Superior temporal gyrus (tissue), 1 donor: ENCODE measurements at regions not wholly inside any gene's neighbourhood (a gene's known extent, or its start where the extent isn't known, plus 50 kb on each side); places are given as distances from the start of the nearest gene placed in this dataset.

Experiments used
- DNase-seq: peaks from one replicate; pipeline ENCODE4 v3.0.0-alpha.2; 2016; ENCODE audit errors: extremely low spot score

DNA sequence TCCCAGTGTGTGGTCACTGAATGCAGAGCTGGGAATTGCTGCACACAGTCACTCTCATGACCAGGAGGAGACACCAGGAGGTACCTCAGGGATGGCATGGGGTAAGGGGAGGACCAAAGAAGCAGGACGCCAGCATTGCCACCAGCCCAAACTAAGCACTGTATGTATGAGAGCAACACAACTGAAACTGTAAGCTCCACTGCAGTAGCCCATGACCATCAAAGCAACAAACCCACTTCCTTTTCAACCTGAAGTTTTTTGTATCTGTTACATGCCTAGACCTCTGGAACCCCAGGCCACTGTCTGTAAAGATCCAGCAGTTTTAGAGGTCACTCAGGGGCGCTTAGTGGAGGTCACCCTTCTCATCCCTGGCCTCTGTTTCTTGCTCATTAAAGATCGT, 164.3 kb downstream of the SETD4 start:
- DNase-seq, result no peak

GRCh38 chr21:35895598-35895997, 164.7 kb downstream of the SETD4 start:
- DNase-seq, result no peak

DNA sequence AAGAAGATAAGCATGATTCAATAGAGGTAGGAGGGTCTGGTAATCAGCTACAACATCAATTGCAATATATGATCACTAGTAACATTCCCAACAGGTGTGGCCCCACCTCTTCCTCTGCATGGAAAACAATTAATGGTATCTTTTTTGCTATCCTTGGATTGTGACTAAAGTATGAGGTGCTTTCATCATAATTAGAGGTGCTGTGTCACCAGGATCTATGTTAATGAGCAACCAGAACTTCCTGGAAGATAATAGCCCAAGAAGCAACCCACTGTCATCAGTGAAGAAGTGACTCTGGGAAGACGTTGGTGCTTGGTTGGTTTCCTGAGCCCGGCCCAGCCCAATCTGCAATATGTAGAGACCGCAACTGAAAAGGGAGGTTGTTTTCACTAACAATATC, 167.2 kb downstream of the SETD4 start:
- DNase-seq, result no peak

GRCh38 chr21:35886887-35887286, 173.4 kb downstream of the SETD4 start:
- no peak for DNase-seq

- no peak for DNase-seq
Measured at GRCh38 chr21:35885942-35886541, 174.3 kb downstream of the SETD4 start.

DNA sequence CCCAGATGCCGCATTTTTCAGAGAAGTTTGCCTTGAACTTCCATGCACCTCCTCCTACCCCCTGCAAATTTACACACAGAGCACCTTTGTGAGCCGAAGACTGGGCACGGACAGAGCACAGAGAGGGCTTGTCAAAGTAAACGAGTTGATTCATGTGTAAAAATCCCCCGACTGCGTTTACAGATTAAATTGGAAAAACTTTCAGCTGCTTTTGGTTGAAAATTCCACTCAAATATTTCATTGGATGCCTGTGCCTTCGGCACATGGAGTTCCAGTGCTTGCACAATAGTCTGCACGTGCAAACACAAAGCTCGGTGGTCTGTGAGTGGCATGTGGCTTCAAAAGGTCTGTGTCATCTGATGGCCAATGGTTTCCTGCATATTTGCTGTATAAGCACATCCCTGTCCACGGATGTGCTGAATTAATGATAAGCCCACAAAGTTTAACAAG, 177.5 kb downstream of the SETD4 start:
- no peak for DNase-seq

DNA sequence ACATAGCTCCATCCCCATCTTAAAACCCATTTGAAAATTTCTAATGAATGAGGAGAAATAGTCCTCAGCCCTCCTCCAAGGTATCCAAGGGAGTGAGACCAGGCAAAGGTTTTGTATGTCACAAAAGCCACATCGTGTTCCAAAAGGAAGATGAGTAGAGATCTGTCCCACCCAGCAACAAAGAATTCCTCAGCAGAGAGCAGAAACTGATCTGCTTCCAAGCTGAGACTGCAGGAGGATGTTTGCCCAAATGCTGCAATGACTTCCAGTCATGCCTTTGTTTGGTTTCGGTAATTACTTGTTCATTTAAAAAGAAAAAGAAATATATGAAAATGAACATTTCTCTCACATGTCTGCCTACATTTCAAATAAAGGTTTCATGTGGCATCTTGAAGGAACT, 186.9 kb downstream of the SETD4 start:
- DNase-seq, result no peak

DNA sequence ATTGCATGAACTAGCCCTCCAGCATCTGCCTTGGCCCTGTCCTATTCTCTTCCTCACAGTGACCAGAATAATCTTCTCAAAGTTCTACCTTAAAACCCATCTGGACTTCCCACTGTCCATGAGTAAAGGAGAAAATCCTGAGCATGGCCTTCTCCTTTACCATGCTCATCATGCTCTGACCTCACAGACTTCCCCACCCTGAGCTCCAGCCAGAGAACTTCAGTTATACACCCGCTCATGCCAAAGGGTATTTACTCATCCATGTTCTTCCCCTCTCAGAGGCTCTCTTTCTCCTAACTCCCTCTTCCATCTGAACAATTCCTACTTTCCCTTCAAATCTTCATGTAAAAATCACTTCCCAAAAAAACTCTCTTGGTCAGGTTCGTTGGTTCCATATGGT, 188.4 kb downstream of the SETD4 start:
- DNase-seq, result no peak

- no peak for DNase-seq
Measured at GRCh38 chr21:35868869-35869223, 191.5 kb downstream of the SETD4 start.

- no peak for DNase-seq
Measured at GRCh38 chr21:35868005-35868868, 192.1 kb downstream of the SETD4 start.

DNA sequence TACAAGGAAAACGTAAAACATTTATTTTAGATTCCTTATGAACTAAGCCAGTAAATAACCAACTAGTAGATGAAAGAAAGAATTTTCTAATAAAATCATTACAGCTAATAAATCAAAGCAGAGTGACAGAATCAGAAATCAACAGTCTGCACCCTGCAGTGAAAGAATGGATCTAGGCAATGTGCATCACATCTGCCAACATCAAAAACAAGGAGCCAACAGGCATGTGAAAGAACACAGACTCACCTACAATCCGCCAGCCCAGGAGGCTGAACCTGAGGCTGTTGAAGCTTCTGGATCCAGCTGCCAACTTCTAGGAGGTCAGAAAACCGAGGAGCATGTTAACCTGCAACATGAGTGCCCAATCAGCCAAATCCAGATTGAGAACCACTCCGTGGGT, 196.3 kb downstream of the SETD4 start:
- no peak for DNase-seq

DNA sequence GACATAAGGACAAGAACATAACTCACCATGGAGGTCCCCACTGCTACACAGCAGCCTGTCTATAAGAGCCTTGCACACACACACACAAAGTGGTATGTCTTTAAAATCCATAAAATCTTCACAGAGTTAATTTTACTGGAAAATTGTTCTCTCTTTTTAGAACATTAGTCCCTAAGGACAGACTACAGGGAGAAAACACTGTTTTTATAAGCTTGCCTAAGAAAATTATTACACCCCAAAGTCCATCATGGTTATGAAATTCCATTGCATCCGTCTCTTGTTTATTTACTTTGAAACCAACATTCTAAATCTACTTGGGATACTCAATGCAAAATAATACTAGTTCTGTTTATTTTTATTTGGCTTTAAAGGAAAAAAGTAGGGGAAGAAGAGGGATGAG, 197.4 kb downstream of the SETD4 start:
- no peak for DNase-seq

DNA sequence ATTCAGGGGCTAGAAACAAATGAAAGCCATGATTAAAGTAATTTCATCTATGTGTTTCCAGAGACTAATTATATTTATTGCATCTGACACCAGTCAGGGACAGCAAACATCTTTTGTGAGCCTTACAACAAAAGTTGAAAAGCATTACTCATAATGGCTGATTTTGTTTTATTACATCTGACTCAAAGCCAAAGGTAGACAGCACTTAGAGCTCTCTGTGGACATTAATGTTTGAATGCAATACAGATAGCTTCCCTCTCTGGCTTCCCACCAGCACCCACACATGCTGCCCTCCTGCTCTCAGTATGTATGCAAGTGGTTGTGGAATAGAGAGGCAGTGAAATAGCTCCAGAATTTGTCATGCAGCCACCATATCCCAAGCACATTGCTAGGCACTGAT, 198.7 kb downstream of the SETD4 start:
- no peak for DNase-seq

GRCh38 chr21:35860189-35860869, 200.0 kb downstream of the SETD4 start:
- DNase-seq, result no peak

DNA sequence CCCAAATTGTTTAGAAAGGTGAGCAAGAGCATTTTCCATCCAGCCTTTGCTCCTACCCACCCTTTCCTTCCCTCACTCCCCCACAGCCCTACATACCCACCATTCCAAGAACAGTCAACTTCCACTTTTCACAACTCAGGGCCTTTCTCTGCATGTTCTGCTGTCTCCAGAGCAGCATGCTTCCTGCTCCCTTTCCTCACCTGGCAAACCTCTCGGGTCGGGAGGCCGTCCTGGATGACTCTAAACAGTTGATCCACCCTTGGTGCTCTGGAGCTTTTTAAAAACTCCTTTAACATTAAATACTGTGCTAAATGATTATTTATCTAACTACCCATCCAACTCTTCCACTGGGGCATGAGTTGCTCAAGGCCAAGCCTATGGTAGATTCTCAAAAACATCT, 200.6 kb downstream of the SETD4 start:
- no peak for DNase-seq

DNA sequence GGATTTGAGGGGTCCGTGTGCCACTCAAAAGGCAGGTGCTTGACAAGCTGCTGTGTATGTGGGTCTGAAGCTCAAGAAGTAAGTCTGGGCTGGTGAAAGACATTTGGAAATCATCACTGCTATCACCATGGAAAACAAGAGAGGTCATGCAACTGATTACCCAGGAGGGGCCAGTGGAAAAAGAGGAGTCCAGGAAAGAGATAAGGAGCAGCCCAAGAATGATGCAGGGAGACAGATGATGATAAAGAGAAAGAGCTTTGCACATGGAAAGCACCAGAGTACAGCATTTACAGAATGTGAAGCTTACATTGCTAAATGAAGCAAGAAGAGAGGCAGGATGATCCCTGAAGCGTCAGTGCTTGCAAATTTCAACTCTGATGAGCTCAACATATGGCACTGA, 203.2 kb downstream of the SETD4 start:
- no peak for DNase-seq

GRCh38 chr21:35855484-35855883, 204.8 kb downstream of the SETD4 start:
- DNase-seq, result no peak

DNA sequence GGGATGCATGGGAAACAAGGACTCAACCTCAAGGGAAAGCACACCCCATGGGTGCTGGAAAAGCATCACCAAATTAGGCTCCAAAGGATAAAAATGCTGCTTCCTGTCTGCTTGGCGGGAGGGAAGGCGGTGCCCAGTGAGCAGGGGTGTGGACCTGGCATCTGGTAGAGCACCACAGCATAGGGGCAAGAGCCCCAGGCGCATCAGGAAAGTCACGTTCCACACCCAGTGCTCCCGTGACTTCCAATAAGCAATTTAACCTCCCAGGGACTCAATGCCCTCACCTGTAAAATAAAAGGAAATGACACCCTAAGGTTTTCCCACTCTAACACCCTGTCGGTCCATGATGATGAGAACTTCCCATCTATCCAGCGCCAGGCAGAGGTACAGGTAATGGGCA, 206.0 kb downstream of the SETD4 start:
- no peak for DNase-seq

- peak; percentile 18 for DNase-seq
Measured at GRCh38 chr21:35853321-35854239, 206.7 kb downstream of the SETD4 start.

- DNase-seq, result no peak
Measured at GRCh38 chr21:35852820-35853219, 207.5 kb downstream of the SETD4 start.

DNA sequence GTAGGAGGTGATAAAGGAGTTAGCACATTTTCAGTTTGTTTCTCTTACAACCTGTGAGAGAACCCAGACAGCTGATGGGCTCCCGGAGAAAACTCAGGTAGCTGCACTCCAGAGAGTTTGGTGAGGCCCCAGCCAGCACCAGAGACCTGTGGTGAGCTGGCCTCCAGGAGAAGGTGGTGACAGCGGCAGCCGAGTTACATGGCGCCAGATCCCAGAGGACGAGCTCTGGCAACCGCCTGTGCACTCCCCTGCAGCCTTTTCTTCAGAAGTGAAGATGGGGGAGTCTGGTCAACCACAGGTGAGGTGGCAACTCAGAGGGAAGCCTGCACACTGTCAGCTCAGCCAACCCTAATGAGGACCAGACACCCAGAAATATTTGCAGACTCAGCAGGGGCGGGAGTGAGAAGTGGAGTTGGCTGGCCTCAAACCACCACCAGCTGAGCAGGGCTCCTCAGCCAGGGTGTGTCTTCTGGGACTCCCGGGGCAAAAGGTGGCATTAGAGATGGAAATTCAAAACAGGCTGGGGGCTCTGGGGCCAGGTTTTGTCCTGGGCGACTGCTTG, 209.7 kb downstream of the SETD4 start:
- no peak for DNase-seq

GRCh38 chr21:35850029-35850428, 210.3 kb downstream of the SETD4 start:
- no peak for DNase-seq
